Suprapubic skin (tissue), 4 donors: ENCODE measurements at regions not wholly inside any gene's neighbourhood (a gene's known extent, or its start where the extent isn't known, plus 50 kb on each side); places are given as distances from the start of the nearest gene placed in this dataset.

Experiments used
- EP300 ChIP-seq: sonication (generic); formaldehyde crosslinking; IDR thresholded peaks from one replicate; pipeline ENCODE4 v1.6.1; 2017; ENCODE audit warnings: antibody characterized with exemption
- POLR2AphosphoS5 ChIP-seq, 3 donors: sonication (generic); formaldehyde crosslinking; IDR thresholded peaks; one replicate each; pipeline ENCODE4 v1.6.1; 2017; ENCODE audit warnings: antibody characterized with exemption in 3 of 3
- TF ChIP-seq, protein P1 (sequence below), 2 donors: fragments of 200-600 bp in 1 of 2; fragments of 450-650 bp in 1 of 2; sonication (generic) in 1 of 2; IDR thresholded peaks; one replicate each; pipeline ENCODE4 v1.5.1; 2016 to 2019; ENCODE audit warnings: antibody characterized with exemption in 2 of 2, mild to moderate bottlenecking in 1 of 2, moderate library complexity in 1 of 2

GRCh38 chr13:40193286-40194223 is 472.9 kb downstream of the FOXO1 start:
- TF ChIP-seq POLR2AphosphoS5 (IDR thresholded peaks at IDR 0.05) (peak in 1 of 3 donors; percentile 49), EP300 (no peak)
- TF ChIP-seq, protein P1, sequence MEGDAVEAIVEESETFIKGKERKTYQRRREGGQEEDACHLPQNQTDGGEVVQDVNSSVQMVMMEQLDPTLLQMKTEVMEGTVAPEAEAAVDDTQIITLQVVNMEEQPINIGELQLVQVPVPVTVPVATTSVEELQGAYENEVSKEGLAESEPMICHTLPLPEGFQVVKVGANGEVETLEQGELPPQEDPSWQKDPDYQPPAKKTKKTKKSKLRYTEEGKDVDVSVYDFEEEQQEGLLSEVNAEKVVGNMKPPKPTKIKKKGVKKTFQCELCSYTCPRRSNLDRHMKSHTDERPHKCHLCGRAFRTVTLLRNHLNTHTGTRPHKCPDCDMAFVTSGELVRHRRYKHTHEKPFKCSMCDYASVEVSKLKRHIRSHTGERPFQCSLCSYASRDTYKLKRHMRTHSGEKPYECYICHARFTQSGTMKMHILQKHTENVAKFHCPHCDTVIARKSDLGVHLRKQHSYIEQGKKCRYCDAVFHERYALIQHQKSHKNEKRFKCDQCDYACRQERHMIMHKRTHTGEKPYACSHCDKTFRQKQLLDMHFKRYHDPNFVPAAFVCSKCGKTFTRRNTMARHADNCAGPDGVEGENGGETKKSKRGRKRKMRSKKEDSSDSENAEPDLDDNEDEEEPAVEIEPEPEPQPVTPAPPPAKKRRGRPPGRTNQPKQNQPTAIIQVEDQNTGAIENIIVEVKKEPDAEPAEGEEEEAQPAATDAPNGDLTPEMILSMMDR (IDR thresholded peaks at IDR 0.05): no peak
